Suprapubic skin (tissue), 4 donors: ENCODE measurements at regions not wholly inside any gene's neighbourhood (a gene's known extent, or its start where the extent isn't known, plus 50 kb on each side); places are given as distances from the start of the nearest gene placed in this dataset.

Source experiments
- DNase-seq, 2 donors: peaks; one replicate each; pipeline ENCODE4 v3.0.0-alpha.2; 2019; ENCODE audit warnings: low spot score in 2 of 2
- H3K27ac ChIP-seq: fragments of 200-600 bp; sonication (generic); one replicate; pipeline ENCODE4 v1.5.1; 2019
- H3K27me3 ChIP-seq: fragments of 200-600 bp; sonication (generic); one replicate; pipeline ENCODE4 v1.5.1; 2019
- H3K36me3 ChIP-seq: fragments of 200-600 bp; sonication (generic); one replicate; pipeline ENCODE4 v1.5.1; 2019
- H3K4me1 ChIP-seq: fragments of 200-600 bp; sonication (generic); one replicate; pipeline ENCODE4 v1.5.1; 2019
- H3K4me3 ChIP-seq: fragments of 200-600 bp; sonication (generic); one replicate; pipeline ENCODE4 v1.5.1; 2019; ENCODE audit warnings: mild to moderate bottlenecking
- H3K9me3 ChIP-seq: fragments of 200-600 bp; sonication (generic); one replicate; pipeline ENCODE4 v1.5.1; 2019
- CTCF ChIP-seq, 2 donors: fragments of 200-600 bp in 1 of 2; fragments of 450-650 bp in 1 of 2; sonication (generic) in 1 of 2; IDR thresholded peaks; one replicate each; pipeline ENCODE4 v1.5.1; 2016 to 2019; ENCODE audit warnings: antibody characterized with exemption in 2 of 2, mild to moderate bottlenecking in 1 of 2, moderate library complexity in 1 of 2
- EP300 ChIP-seq: sonication (generic); formaldehyde crosslinking; IDR thresholded peaks from one replicate; pipeline ENCODE4 v1.6.1; 2017; ENCODE audit warnings: antibody characterized with exemption
- POLR2A ChIP-seq, 2 donors: fragments of 450-650 bp; IDR thresholded peaks; one replicate each; pipeline ENCODE4 v1.6.1; 2017; ENCODE audit warnings: antibody characterized with exemption in 2 of 2, mild to moderate bottlenecking in 2 of 2, moderate library complexity in 2 of 2
- POLR2AphosphoS5 ChIP-seq, 3 donors: sonication (generic); formaldehyde crosslinking; IDR thresholded peaks; one replicate each; pipeline ENCODE4 v1.6.1; 2017; ENCODE audit warnings: antibody characterized with exemption in 3 of 3
- WGBS: methylation state at CpG from one replicate; pipeline ENCODE4 v1.1.5; 2018; 5-methylcytosine and 5-hydroxymethylcytosine counted together

- Histone ChIP-seq H3K27ac (no peak overlapping the region), H3K9me3 (no peaks in the 10 kb centered on the region), H3K4me3 (no peak overlapping the region), H3K36me3 (no peaks in the 10 kb centered on the region), H3K4me1 (no peaks in the 10 kb centered on the region), H3K27me3 (no peaks in the 10 kb centered on the region)
- TF ChIP-seq POLR2AphosphoS5 (IDR thresholded peaks at IDR 0.05) (no peak), EP300 (no peak), POLR2A (IDR thresholded peaks at IDR 0.05) (no peak), CTCF (IDR thresholded peaks at IDR 0.05) (no peak)
- no peak for DNase-seq
- WGBS: 52% methylated on average over 2 of the region's 2 CpGs
Measured at GRCh38 chr6:133778414-133779130, 110.3 kb upstream of the TCF21 start.

DNA sequence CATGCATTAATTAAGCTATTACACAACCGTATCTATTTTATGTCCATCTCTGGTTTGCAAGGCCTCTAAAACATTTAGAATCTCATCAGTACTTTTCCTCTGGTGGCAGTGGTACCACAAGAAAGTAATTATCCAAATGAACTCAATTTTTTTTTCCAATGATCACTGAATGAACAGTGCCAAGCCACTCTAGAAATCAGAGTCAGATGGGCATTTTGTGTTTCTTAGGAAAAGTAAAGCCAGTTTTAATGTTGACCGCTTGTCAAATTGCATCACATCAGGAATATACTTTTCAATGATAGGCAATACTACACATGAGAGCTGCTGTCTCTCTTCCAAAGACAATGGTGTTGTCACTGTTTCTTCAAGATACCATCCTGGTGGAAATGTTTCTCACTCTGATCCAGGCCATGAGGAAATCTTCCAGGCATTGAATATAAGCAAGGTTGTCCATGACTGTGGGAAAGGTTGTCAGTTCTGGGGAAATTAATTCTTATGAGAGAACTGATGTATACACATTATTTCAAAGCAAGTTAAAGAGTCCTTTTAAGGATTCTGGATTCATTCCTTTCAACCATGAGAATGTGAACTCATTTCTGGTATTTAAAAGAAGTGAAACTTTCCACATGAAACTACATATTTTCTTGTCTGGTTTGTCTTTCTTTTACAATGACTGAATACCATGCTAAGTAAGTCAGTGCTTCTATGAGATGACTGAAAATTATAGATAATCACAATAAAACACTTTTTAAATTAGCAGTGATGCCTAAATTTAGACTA lies 108.8 kb upstream of the TCF21 start:
- H3K4me1 ChIP-seq: no peaks in the 10 kb centered on the region
- DNase-seq: no peak
- no peak overlapping the region for H3K4me3 ChIP-seq
- no peaks in the 10 kb centered on the region for H3K9me3 ChIP-seq
- 84% methylated on average over 2 of the region's 2 CpGs for WGBS
- no peak for TF ChIP-seq POLR2AphosphoS5 (IDR thresholded peaks at IDR 0.05)
- no peak for TF ChIP-seq POLR2A (IDR thresholded peaks at IDR 0.05)
- no peak for TF ChIP-seq EP300
- TF ChIP-seq CTCF (IDR thresholded peaks at IDR 0.05): no peak
- H3K27ac ChIP-seq: no peak overlapping the region
- H3K27me3 ChIP-seq: no peaks in the 10 kb centered on the region
- H3K36me3 ChIP-seq: no peaks in the 10 kb centered on the region

GRCh38 chr6:133786016-133786415 lies 102.9 kb upstream of the TCF21 start:
- Histone ChIP-seq H3K36me3 (no peaks in the 10 kb centered on the region), H3K27ac (no peak overlapping the region), H3K9me3 (no peaks in the 10 kb centered on the region), H3K27me3 (no peaks in the 10 kb centered on the region), H3K4me3 (no peak overlapping the region), H3K4me1 (no peaks in the 10 kb centered on the region)
- WGBS: 83% methylated on average over 2 of the region's 2 CpGs
- DNase-seq: no peak
- TF ChIP-seq POLR2AphosphoS5 (IDR thresholded peaks at IDR 0.05): no peak
- TF ChIP-seq POLR2A (IDR thresholded peaks at IDR 0.05): no peak
- TF ChIP-seq CTCF (IDR thresholded peaks at IDR 0.05): no peak
- no peak for TF ChIP-seq EP300

DNA sequence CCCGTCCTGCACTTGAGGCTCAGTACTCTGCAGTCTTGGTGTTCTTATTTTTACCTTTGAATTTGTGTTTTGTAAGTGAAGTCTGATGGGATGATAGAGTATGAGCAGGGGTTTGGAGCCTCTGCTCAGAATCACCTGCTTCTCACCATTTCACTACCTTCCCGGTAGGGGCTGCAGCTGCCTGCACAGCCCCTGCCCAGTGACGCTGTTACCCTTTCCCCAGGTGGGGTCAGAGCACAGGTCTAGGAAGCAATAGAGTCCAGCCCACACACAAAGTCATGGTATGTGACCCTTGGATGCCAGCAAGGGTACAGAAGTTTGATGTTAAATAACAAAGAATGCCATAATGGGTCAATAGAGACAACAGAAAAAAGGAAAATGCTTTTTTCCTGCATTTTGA lies 101.8 kb upstream of the TCF21 start:
- Histone ChIP-seq H3K9me3 (no peaks in the 10 kb centered on the region), H3K4me1 (no peaks in the 10 kb centered on the region), H3K4me3 (no peak overlapping the region), H3K27ac (no peak overlapping the region), H3K36me3 (no peaks in the 10 kb centered on the region), H3K27me3 (no peaks in the 10 kb centered on the region)
- 79% methylated on average over 3 of the region's 3 CpGs for WGBS
- no peak for TF ChIP-seq EP300
- no peak for TF ChIP-seq CTCF (IDR thresholded peaks at IDR 0.05)
- no peak for TF ChIP-seq POLR2A (IDR thresholded peaks at IDR 0.05)
- TF ChIP-seq POLR2AphosphoS5 (IDR thresholded peaks at IDR 0.05): no peak
- no peak for DNase-seq

GRCh38 chr6:133787859-133788505 lies 100.9 kb upstream of the TCF21 start:
- TF ChIP-seq EP300 (no peak), POLR2A (IDR thresholded peaks at IDR 0.05) (no peak), CTCF (IDR thresholded peaks at IDR 0.05) (no peak), POLR2AphosphoS5 (IDR thresholded peaks at IDR 0.05) (no peak)
- Histone ChIP-seq H3K36me3 (no peaks in the 10 kb centered on the region), H3K27me3 (no peaks in the 10 kb centered on the region), H3K4me1 (no peaks in the 10 kb centered on the region), H3K27ac (no peak overlapping the region), H3K4me3 (no peak overlapping the region), H3K9me3 (no peaks in the 10 kb centered on the region)
- DNase-seq: no peak
- WGBS: 85% methylated on average over 4 of the region's 4 CpGs
